ENCODE measurements at regions not wholly inside any gene's neighbourhood (a gene's known extent, or its start where the extent isn't known, plus 50 kb on each side); places are given as distances from the start of the nearest gene placed in this dataset.

GRCh38 chr5:159536166-159536565 is 205.9 kb upstream of the IL12B start:
- Histone ChIP-seq H3K27me3 (no peaks in the 10 kb centered on the region), H3K4me1 (no peaks in the 10 kb centered on the region), H3K4me3 (no peak overlapping the region), H3K27ac (no peak overlapping the region), H3K9me3 (no peaks in the 10 kb centered on the region), H3K36me3 (no peaks in the 10 kb centered on the region)
- ATAC-seq (no peak), DNase-seq (no peak)
- TF ChIP-seq CTCF (IDR thresholded peaks at IDR 0.05), result no peak
- intact Hi-C loops (cut with DNase I), result no loop called here

- no peak for TF ChIP-seq CTCF (IDR thresholded peaks at IDR 0.05)
- DNase-seq, result no peak
- no peak overlapping the region for H3K4me3 ChIP-seq
- ATAC-seq, result no peak
- intact Hi-C loops (cut with DNase I), result no loop called here
- no peaks in the 10 kb centered on the region for H3K36me3 ChIP-seq
- no peak overlapping the region for H3K27ac ChIP-seq
- no peaks in the 10 kb centered on the region for H3K9me3 ChIP-seq
- H3K4me1 ChIP-seq, result no peaks in the 10 kb centered on the region
- no peaks in the 10 kb centered on the region for H3K27me3 ChIP-seq
Observed at GRCh38 chr5:159536646-159537045, 206.4 kb upstream of the IL12B start.

- ATAC-seq (no peak), DNase-seq (no peak)
- no peak for TF ChIP-seq CTCF (IDR thresholded peaks at IDR 0.05)
- intact Hi-C loops (cut with DNase I), result no loop called here
- Histone ChIP-seq H3K4me3 (no peak overlapping the region), H3K9me3 (no peaks in the 10 kb centered on the region), H3K27me3 (no peaks in the 10 kb centered on the region), H3K4me1 (no peaks in the 10 kb centered on the region), H3K27ac (no peak overlapping the region), H3K36me3 (no peaks in the 10 kb centered on the region)
Observed at GRCh38 chr5:159539678-159540077, 209.4 kb upstream of the IL12B start.

GRCh38 chr5:159543326-159543725 is 213.0 kb upstream of the IL12B start:
- no peak for TF ChIP-seq CTCF (IDR thresholded peaks at IDR 0.05)
- Histone ChIP-seq H3K4me1 (no peaks in the 10 kb centered on the region), H3K9me3 (peaks cover 0 to 13% of the 10 kb centered on the region in 2 donors), H3K4me3 (no peak overlapping the region), H3K27me3 (no peaks in the 10 kb centered on the region), H3K36me3 (no peaks in the 10 kb centered on the region), H3K27ac (no peak overlapping the region)
- DNase-seq (no peak), ATAC-seq (no peak)
- intact Hi-C loops (cut with DNase I), result no loop called here

- no peak for TF ChIP-seq CTCF (IDR thresholded peaks at IDR 0.05)
- H3K4me1 ChIP-seq, result no peaks in the 10 kb centered on the region
- H3K27ac ChIP-seq, result no peak overlapping the region
- H3K27me3 ChIP-seq, result no peaks in the 10 kb centered on the region
- peaks cover 0 to 13% of the 10 kb centered on the region in 2 donors for H3K9me3 ChIP-seq
- ATAC-seq, result no peak
- intact Hi-C loops (cut with DNase I), result no loop called here
- H3K36me3 ChIP-seq, result no peaks in the 10 kb centered on the region
- H3K4me3 ChIP-seq, result no peak overlapping the region
- no peak for DNase-seq
Observed at GRCh38 chr5:159545156-159545555, 214.9 kb upstream of the IL12B start.
